NCI-H510A treated with DMSO at 0.1 percent for 48 hours (cell line): ENCODE measurements at regions not wholly inside any gene's neighbourhood (a gene's known extent, or its start where the extent isn't known, plus 50 kb on each side); places are given as distances from the start of the nearest gene placed in this dataset.

Source experiments
- DNase-seq: peaks from one replicate; lab custom pipeline; 2025; lab: John Stamatoyannopoulos, UW

- peak; percentile 40 for DNase-seq
These were observed 233.4 kb downstream of the MTX2 start for GRCh38 chr2:176502619-176503018.

DNA sequence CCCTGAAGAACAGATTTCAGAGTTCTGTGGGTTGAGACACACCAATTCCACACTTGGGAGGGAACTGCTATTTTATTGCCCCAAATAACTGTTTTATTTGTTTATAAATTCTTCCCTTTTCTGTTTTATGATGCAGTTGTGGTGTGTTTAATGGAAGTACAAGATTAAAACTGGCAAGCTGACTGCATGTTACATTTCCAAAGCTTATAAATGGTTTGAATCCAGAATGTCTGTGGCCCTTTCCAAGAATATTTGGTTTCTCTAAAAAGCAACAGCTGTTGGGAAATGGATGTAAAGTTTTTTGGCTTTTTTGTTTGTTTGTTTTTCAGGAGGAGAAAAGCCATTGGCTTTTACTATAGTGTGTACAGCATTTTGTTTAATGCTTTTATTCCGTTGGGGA lies 234.5 kb downstream of the MTX2 start:
- no peak for DNase-seq

GRCh38 chr2:176504440-176504839 lies 235.2 kb downstream of the MTX2 start:
- DNase-seq: no peak

- no peak for DNase-seq
These were observed 238.5 kb downstream of the MTX2 start for GRCh38 chr2:176507786-176508185.

DNA sequence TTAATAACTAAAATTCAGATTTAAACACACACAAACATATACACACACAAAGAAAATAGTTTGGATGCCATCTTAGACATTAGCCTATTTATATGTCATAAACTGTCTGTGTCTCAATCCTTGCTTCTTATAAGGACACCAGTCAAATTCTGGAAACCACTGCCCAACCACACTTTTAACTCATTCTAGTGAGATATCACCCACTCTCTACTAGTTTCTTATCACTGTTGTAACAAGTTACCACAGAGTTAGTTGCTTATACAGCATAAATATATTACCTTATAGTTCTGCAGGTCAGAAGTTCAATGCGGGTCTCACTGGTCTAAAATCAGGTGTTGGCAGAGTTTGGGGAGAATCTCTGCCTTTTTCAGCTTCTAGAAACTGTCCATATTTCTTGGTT lies 239.1 kb downstream of the MTX2 start:
- DNase-seq: no peak

DNA sequence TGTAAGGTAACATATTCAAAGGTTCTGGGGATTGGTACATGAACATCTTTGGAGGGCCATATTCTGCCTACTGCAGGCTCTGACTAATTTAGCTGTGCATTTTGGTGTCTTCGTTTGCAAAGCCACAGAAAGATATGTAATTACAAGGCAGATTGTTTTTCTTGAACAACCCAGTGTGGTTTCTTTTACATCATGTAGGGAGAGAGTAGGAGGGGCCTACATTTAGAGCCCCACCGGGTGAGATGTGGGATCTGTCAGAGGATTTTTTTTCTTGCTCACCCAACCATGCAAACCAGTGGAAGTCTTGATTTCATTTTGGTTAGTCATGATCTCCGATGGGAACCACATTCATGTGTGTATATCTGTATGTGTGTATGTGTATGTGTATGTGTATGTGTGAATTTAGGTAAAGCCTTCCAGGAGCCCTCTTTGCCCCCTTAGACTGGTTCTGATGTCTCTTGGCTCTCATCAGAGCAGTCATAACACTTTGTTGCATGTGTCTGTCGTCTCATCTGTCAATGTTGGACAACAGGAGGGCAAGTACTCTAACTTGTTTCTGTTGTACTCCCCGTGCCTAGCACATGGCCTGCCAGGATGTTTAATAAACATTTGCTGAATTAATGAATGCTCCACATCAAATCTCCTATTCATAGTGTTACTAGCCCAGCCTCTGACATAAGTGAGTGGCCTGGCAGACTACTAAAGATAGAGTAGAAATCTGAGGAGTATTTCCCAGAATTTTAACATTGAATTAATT lies 239.9 kb downstream of the MTX2 start:
- DNase-seq: no peak

- no peak for DNase-seq
These were observed 245.0 kb downstream of the MTX2 start for GRCh38 chr2:176514276-176514675.

GRCh38 chr2:176514805-176515500 lies 245.7 kb downstream of the MTX2 start:
- no peak for DNase-seq

GRCh38 chr2:176516051-176516602 lies 246.9 kb downstream of the MTX2 start:
- no peak for DNase-seq

DNA sequence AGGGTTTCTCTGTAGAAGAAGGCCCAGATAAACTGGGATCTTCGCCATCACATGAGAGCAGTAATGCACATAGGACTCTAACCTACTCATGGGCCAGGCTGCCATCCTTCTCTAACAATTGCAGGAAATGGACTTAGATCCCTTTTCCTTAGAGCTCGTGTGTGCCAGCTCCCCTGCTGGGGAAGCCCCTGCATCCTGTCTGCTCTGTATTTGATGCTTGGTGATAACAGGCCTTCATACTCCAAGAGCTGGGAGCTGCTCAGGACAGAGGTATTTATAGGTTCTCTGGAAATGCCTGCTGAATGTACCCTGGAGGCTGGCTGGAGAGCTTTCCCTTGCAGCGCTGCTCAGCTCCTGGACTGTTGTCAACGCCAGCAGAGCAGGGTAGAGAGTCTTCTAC lies 249.6 kb downstream of the MTX2 start:
- no peak for DNase-seq

GRCh38 chr2:176521878-176522670 lies 252.8 kb downstream of the MTX2 start:
- no peak for DNase-seq

GRCh38 chr2:176525086-176525485 lies 255.8 kb downstream of the MTX2 start:
- no peak for DNase-seq

GRCh38 chr2:176526995-176527901 lies 258.0 kb downstream of the MTX2 start:
- DNase-seq: no peak

DNA sequence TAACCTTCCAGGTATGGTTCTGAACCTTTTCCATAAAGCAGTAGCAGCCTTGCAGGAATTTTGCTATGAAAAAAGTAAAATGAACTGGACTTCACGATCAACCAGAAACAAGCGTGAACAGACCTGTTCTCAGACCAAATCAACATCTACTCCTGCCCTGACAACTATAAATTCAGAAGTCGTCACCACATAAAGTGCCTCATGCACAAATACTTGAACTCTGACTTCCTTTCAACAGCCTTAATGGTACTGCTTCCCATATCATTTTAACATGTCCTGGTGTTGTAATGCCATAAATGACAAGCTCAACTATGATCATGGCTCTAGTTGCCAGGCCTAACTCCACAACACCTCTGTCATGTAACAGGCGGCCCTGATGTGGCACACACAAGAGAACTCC lies 262.4 kb downstream of the MTX2 start:
- DNase-seq: no peak

DNA sequence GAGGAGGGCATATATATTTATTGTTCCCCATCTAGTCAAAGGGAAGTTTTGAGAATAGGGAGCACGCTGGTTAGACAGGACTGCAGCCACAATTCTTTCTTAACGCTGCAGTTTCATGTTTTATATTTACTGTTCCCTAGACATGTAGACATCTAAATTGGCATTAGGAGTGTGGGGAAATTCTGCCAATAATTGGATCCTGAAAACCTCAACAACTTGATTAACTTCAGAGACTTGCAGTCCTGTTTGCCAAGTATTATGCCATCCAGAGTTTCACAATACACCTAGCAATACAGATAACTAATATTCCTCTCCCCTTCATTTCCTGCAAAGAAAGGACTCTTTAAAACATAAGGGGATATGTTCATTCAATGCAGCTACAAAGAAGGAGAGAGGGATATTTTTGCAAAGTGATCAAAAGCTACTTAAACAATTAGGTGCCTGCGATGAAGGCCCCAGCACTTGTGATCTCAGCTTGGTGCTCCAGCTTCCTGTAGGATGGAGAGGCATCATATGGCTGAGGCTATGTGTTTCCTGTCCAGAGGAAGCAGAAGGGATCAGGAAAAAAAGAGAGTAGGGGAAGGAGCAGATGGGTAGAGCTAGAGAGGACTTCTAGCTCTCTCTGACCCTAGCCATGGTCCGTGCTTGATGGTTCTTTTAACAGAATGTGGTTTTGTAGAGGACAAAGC lies 264.4 kb downstream of the MTX2 start:
- DNase-seq: no peak

GRCh38 chr2:176534798-176535466 lies 265.7 kb downstream of the MTX2 start:
- peak; percentile 45 for DNase-seq

GRCh38 chr2:176535467-176536113 lies 266.3 kb downstream of the MTX2 start:
- DNase-seq: peak; percentile 80

DNA sequence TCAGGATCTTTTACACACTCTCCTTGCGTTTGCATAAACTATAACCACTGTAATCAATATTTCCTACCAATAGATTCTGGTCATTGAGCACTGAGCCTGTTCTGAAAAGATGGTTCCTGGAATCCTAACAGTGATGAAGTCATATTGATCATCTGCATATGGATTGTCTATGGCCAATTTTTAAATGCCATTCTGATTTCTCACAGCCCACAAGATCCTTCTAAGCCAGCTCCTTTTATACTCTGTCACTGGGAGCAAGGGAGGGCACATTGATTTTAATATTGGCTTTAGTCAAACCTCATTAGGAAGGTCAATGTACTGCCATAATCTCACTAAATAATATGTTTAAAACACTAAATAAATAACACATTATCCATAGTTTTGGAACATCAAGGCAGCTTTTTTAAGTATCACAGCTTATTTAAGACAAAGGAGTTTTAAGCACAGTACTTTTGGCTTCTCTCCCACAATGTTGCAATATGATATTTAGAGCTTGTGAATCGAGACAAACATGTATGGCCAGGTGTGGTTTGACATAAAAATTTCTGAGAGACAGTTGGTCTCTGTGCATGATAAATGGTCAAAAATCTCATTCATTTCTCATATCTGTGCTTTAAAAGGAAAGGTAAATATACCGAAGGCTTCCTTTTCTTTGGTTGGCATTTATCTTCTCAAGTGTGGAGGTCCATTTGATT lies 267.3 kb downstream of the MTX2 start:
- peak; percentile 20 for DNase-seq

- DNase-seq: no peak
These were observed 268.7 kb downstream of the MTX2 start for GRCh38 chr2:176537932-176538331.
